ENCODE measurements at regions not wholly inside any gene's neighbourhood (a gene's known extent, or its start where the extent isn't known, plus 50 kb on each side); places are given as distances from the start of the nearest gene placed in this dataset.

- H3K36me3 ChIP-seq (replicated peaks in 1 of 2; ENCODE audit: control extremely low read depth in 1 of 2, control insufficient read depth in 1 of 2, extremely low read depth in 1 of 2, insufficient read depth in 2 of 2, low read length in 1 of 2): no peaks in the 10 kb centered on the region
- no peaks in the 10 kb centered on the region for H3K4me1 ChIP-seq (ENCODE audit: control insufficient read depth in 2 of 2, insufficient read depth in 2 of 2, low read length in 2 of 2)
- POLR2A ChIA-PET: no interaction called here
- no peak overlapping the region for H3K4me2 ChIP-seq (replicated peaks; ENCODE audit: low read depth, low read length, poor library complexity, severe bottlenecking)
- H3K27ac Mint-ChIP-seq: no peak overlapping the region
- H3K4me3 ChIP-seq (ENCODE audit: control extremely low read depth in 1 of 5, extremely low read depth in 1 of 5, insufficient read depth in 1 of 5, low read depth in 2 of 5, low read length in 4 of 5): no peak overlapping the region
- no peak for ATAC-seq (ENCODE audit: low read depth)
- TF ChIP-seq EZH2 (IDR thresholded peaks at IDR 0.05; ENCODE audit: borderline replicate concordance, insufficient read depth, low read depth, low read length, poor library complexity, severe bottlenecking) (no peak), CTCF (IDR thresholded peaks at IDR 0.05) (no peak)
- no peak overlapping the region for H3K27ac ChIP-seq (ENCODE audit: low read length in 2 of 2)
- H3K9ac ChIP-seq (ENCODE audit: low read length): no peak overlapping the region
- H3K79me2 ChIP-seq (ENCODE audit: control insufficient read depth, insufficient read depth, low read length): no peaks in the 10 kb centered on the region
- intact Hi-C loops (cut with micrococcal nuclease): no loop called here
- H3K9me3 ChIP-seq (ENCODE audit: control extremely low read depth in 1 of 3, control insufficient read depth in 2 of 3, insufficient read depth in 1 of 3, low read length in 2 of 3): peaks cover 0 to 20% (median 3%) of the 10 kb centered on the region in 3 donors
- no peak for DNase-seq
- no peak overlapping the region for H2AFZ ChIP-seq (ENCODE audit: insufficient read depth, low read depth, low read length, poor library complexity, severe bottlenecking)
- no peaks in the 10 kb centered on the region for H3K27me3 Mint-ChIP-seq
- WGBS (ENCODE audit: insufficient coverage): 84% methylated on average over 6 of the region's 9 CpGs
- no peaks in the 10 kb centered on the region for H4K20me1 ChIP-seq (ENCODE audit: control insufficient read depth, insufficient read depth, low read length, poor library complexity, severe bottlenecking)
- H3K4me3 Mint-ChIP-seq: no peak overlapping the region
- CTCF ChIA-PET: no interaction called here
- H3K9me3 Mint-ChIP-seq (ENCODE audit: insufficient read depth): peaks cover 4% of the 10 kb centered on the region
- H3K27me3 ChIP-seq (replicated peaks in 1 of 4; ENCODE audit: control extremely low read depth in 1 of 4, control insufficient read depth in 3 of 4, insufficient read depth in 4 of 4, low read length in 3 of 4): no peaks in the 10 kb centered on the region
- no peaks in the 10 kb centered on the region for H3K4me1 Mint-ChIP-seq
Measured at GRCh38 chrX:861921-862320, 231.3 kb downstream of the SHOX start.

DNA sequence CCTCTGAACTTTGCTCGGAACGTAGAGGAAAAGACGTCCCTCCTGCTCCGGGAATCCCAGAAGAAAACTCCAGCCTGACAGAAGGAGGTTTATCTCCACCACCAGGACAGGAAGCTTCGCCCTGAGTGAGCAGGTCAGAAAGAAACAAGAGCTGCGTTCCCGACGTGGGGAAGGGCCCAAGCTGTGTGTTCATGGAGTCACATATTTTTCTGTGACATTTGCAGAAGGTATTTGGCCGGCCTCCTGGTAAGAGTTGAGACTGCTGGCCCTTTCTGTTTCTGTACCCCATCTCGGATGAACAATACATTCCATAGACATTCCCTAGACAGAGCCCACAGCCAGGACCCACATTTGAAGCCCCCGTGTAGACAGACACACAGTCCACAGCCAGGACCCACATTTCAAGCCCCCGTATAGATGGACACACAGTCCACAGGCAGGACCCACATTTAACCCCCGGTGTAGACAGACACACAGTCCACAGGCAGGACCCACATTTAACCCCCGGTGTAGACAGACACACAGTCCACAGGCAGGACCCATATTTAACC is 230.8 kb downstream of the SHOX start:
- no peaks in the 10 kb centered on the region for H3K4me1 ChIP-seq (ENCODE audit: control insufficient read depth in 2 of 2, insufficient read depth in 2 of 2, low read length in 2 of 2)
- Mint-ChIP-seq H3K27ac (no peak overlapping the region), H3K27me3 (no peaks in the 10 kb centered on the region), H3K4me1 (no peaks in the 10 kb centered on the region), H3K9me3 (ENCODE audit: insufficient read depth) (peaks cover 5% of the 10 kb centered on the region), H3K4me3 (no peak overlapping the region)
- no peak overlapping the region for H3K4me3 ChIP-seq (ENCODE audit: control extremely low read depth in 1 of 5, extremely low read depth in 1 of 5, insufficient read depth in 1 of 5, low read depth in 2 of 5, low read length in 4 of 5)
- POLR2A ChIA-PET: no interaction called here
- H3K4me2 ChIP-seq (replicated peaks; ENCODE audit: low read depth, low read length, poor library complexity, severe bottlenecking): no peak overlapping the region
- no peaks in the 10 kb centered on the region for H3K36me3 ChIP-seq (replicated peaks in 1 of 2; ENCODE audit: control extremely low read depth in 1 of 2, control insufficient read depth in 1 of 2, extremely low read depth in 1 of 2, insufficient read depth in 2 of 2, low read length in 1 of 2)
- H4K20me1 ChIP-seq (ENCODE audit: control insufficient read depth, insufficient read depth, low read length, poor library complexity, severe bottlenecking): no peaks in the 10 kb centered on the region
- H3K9me3 ChIP-seq (ENCODE audit: control extremely low read depth in 1 of 3, control insufficient read depth in 2 of 3, insufficient read depth in 1 of 3, low read length in 2 of 3): peaks cover 0 to 20% (median 3%) of the 10 kb centered on the region in 3 donors
- ATAC-seq (ENCODE audit: low read depth): no peak
- no peaks in the 10 kb centered on the region for H3K27me3 ChIP-seq (replicated peaks in 1 of 4; ENCODE audit: control extremely low read depth in 1 of 4, control insufficient read depth in 3 of 4, insufficient read depth in 4 of 4, low read length in 3 of 4)
- intact Hi-C loops (cut with micrococcal nuclease): no loop called here
- no peak for DNase-seq
- whole genome bisulfite sequencing (ENCODE audit: insufficient coverage): 78% methylated on average over 12 of the region's 14 CpGs
- H3K27ac ChIP-seq (ENCODE audit: low read length in 2 of 2): no peak overlapping the region
- H2AFZ ChIP-seq (ENCODE audit: insufficient read depth, low read depth, low read length, poor library complexity, severe bottlenecking): no peak overlapping the region
- H3K79me2 ChIP-seq (ENCODE audit: control insufficient read depth, insufficient read depth, low read length): no peaks in the 10 kb centered on the region
- CTCF ChIA-PET: no interaction called here
- no peak overlapping the region for H3K9ac ChIP-seq (ENCODE audit: low read length)
- no peak for TF ChIP-seq CTCF (IDR thresholded peaks at IDR 0.05)
- no peak for TF ChIP-seq EZH2 (IDR thresholded peaks at IDR 0.05; ENCODE audit: borderline replicate concordance, insufficient read depth, low read depth, low read length, poor library complexity, severe bottlenecking)
